ENCODE measurements at regions not wholly inside any gene's neighbourhood (a gene's known extent, or its start where the extent isn't known, plus 50 kb on each side); places are given as distances from the start of the nearest gene placed in this dataset.
A peak's percentile ranks its signal among the peaks of the same experiment; 100 is the strongest.

GRCh38 chr3:161969867-161970266 lies 473.3 kb downstream of the OTOL1 start:
- H3K27ac ChIP-seq (ENCODE audit: insufficient read depth, low read length), result no peak overlapping the region
- peak; percentile 8 to 41 for DNase-seq (ENCODE audit: low read depth in 2 of 2)
- no peak overlapping the region for H3K9ac ChIP-seq (ENCODE audit: insufficient read depth, low read length)
- H3K4me2 ChIP-seq (ENCODE audit: extremely low read depth, insufficient read depth, low read length), result no peak overlapping the region
- no peaks in the 10 kb centered on the region for H4K20me1 ChIP-seq (ENCODE audit: control insufficient read depth, extremely low read depth, insufficient read depth, low read length)
- no peak overlapping the region for H2AFZ ChIP-seq (ENCODE audit: low read length)
- no peaks in the 10 kb centered on the region for H3K79me2 ChIP-seq (ENCODE audit: control insufficient read depth, insufficient read depth, low read length)
- no peaks in the 10 kb centered on the region for H3K9me3 ChIP-seq (ENCODE audit: control insufficient read depth, insufficient read depth, low read depth, low read length)
- no peaks in the 10 kb centered on the region for H3K4me1 ChIP-seq (ENCODE audit: control insufficient read depth, extremely low read depth, insufficient read depth, low read length)
- TF ChIP-seq CTCF (conservative IDR thresholded peaks at IDR 0.05 in 1 of 2, IDR thresholded peaks at IDR 0.05 in 1 of 2; ENCODE audit: low read depth in 1 of 2, low read length in 2 of 2), result no peak
- no peak for TF ChIP-seq EZH2 (IDR thresholded peaks at IDR 0.05; ENCODE audit: low read length, missing control alignments)
- H3K27me3 ChIP-seq (ENCODE audit: control insufficient read depth, insufficient read depth, low read length), result no peaks in the 10 kb centered on the region
- no peak overlapping the region for H3K4me3 ChIP-seq (replicated peaks in 1 of 4; ENCODE audit: control extremely low read depth in 1 of 4, insufficient read depth in 1 of 4, low read depth in 3 of 4, low read length in 4 of 4)
- no peaks in the 10 kb centered on the region for H3K36me3 ChIP-seq (ENCODE audit: control insufficient read depth, insufficient read depth, low read length)

GRCh38 chr3:161975201-161975600 lies 478.6 kb downstream of the OTOL1 start:
- H3K4me1 ChIP-seq (ENCODE audit: control insufficient read depth, extremely low read depth, insufficient read depth, low read length), result no peaks in the 10 kb centered on the region
- H3K27me3 ChIP-seq (ENCODE audit: control insufficient read depth, insufficient read depth, low read length), result no peaks in the 10 kb centered on the region
- H3K27ac ChIP-seq (ENCODE audit: insufficient read depth, low read length), result no peak overlapping the region
- DNase-seq (ENCODE audit: low read depth in 2 of 2), result no peak
- H3K9ac ChIP-seq (ENCODE audit: insufficient read depth, low read length), result no peak overlapping the region
- no peak overlapping the region for H3K4me2 ChIP-seq (ENCODE audit: extremely low read depth, insufficient read depth, low read length)
- no peaks in the 10 kb centered on the region for H3K79me2 ChIP-seq (ENCODE audit: control insufficient read depth, insufficient read depth, low read length)
- TF ChIP-seq CTCF (conservative IDR thresholded peaks at IDR 0.05 in 1 of 2, IDR thresholded peaks at IDR 0.05 in 1 of 2; ENCODE audit: low read depth in 1 of 2, low read length in 2 of 2) (no peak), EZH2 (IDR thresholded peaks at IDR 0.05; ENCODE audit: low read length, missing control alignments) (no peak)
- H3K4me3 ChIP-seq (replicated peaks in 1 of 4; ENCODE audit: control extremely low read depth in 1 of 4, insufficient read depth in 1 of 4, low read depth in 3 of 4, low read length in 4 of 4), result no peak overlapping the region
- no peaks in the 10 kb centered on the region for H3K36me3 ChIP-seq (ENCODE audit: control insufficient read depth, insufficient read depth, low read length)
- no peaks in the 10 kb centered on the region for H4K20me1 ChIP-seq (ENCODE audit: control insufficient read depth, extremely low read depth, insufficient read depth, low read length)
- H3K9me3 ChIP-seq (ENCODE audit: control insufficient read depth, insufficient read depth, low read depth, low read length), result no peaks in the 10 kb centered on the region
- no peak overlapping the region for H2AFZ ChIP-seq (ENCODE audit: low read length)

- no peak overlapping the region for H2AFZ ChIP-seq (ENCODE audit: low read length)
Measured at GRCh38 chr3:161977063-161977462, 480.5 kb downstream of the OTOL1 start.

More at GRCh38 chr3:161977063-161977462, 480.5 kb downstream of the OTOL1 start:
- no peak overlapping the region for H3K4me2 ChIP-seq (ENCODE audit: extremely low read depth, insufficient read depth, low read length)
- H3K4me3 ChIP-seq (replicated peaks in 1 of 4; ENCODE audit: control extremely low read depth in 1 of 4, insufficient read depth in 1 of 4, low read depth in 3 of 4, low read length in 4 of 4), result no peak overlapping the region
- no peaks in the 10 kb centered on the region for H3K27me3 ChIP-seq (ENCODE audit: control insufficient read depth, insufficient read depth, low read length)
- no peak overlapping the region for H3K27ac ChIP-seq (ENCODE audit: insufficient read depth, low read length)
- DNase-seq (ENCODE audit: low read depth in 2 of 2), result peak; percentile 50 to 74
- H3K36me3 ChIP-seq (ENCODE audit: control insufficient read depth, insufficient read depth, low read length), result no peaks in the 10 kb centered on the region
- no peaks in the 10 kb centered on the region for H3K4me1 ChIP-seq (ENCODE audit: control insufficient read depth, extremely low read depth, insufficient read depth, low read length)
- no peak for TF ChIP-seq EZH2 (IDR thresholded peaks at IDR 0.05; ENCODE audit: low read length, missing control alignments)
- no peak overlapping the region for H3K9ac ChIP-seq (ENCODE audit: insufficient read depth, low read length)
- no peaks in the 10 kb centered on the region for H3K79me2 ChIP-seq (ENCODE audit: control insufficient read depth, insufficient read depth, low read length)
- H4K20me1 ChIP-seq (ENCODE audit: control insufficient read depth, extremely low read depth, insufficient read depth, low read length), result no peaks in the 10 kb centered on the region
- no peaks in the 10 kb centered on the region for H3K9me3 ChIP-seq (ENCODE audit: control insufficient read depth, insufficient read depth, low read depth, low read length)
